Activated T-cell treated with anti-CD3 and anti-CD28 coated beads, Interleukin-2, amount 50 U/mL, for 48 hours (primary cell): ENCODE measurements at regions not wholly inside any gene's neighbourhood (a gene's known extent, or its start where the extent isn't known, plus 50 kb on each side); places are given as distances from the start of the nearest gene placed in this dataset.
A peak's percentile ranks its signal among the peaks of the same experiment; 100 is the strongest.

Experiments
- DNase-seq, 2 experiments: peaks; one replicate each; pipeline ENCODE4 v3.0.0-alpha.2; 2020

DNA sequence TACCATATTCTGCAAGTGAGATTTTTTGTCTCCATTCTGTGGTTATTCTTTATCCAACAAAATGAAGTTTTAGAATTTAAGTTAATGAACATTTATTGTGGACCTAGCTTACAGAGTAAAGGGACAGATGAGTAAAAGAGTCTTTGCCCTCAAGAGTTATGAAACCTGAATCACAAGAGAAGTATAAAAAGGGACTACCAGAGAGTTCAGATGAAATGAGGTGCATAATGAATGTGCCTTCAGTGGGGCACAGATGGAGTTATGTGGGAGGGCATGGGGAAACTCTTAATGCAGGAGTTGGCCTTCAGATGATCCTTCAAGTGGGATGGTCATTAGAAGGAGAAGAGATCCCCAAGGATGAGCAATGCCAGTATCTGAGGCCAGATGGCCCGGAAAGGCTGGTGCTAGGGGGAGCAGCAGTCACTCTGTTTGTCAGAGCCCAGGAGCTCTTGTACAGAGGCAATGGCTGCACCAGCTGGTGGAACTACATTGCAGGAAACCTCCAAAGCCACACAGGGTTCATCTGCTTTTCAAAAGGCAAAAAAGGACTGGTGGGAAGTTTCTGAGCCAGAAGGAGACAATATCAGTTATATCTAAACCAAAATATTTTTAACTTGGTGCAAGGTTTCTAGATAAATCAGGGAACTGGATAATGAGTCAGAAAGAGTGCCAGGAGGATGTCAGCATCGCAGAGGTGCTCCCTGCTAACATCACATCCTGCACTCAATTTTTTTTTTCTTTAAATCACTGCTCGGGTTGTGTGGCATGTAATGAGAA lies 162.0 kb downstream of the KLF6 start:
- peak; percentile 61 to 71 for DNase-seq

DNA sequence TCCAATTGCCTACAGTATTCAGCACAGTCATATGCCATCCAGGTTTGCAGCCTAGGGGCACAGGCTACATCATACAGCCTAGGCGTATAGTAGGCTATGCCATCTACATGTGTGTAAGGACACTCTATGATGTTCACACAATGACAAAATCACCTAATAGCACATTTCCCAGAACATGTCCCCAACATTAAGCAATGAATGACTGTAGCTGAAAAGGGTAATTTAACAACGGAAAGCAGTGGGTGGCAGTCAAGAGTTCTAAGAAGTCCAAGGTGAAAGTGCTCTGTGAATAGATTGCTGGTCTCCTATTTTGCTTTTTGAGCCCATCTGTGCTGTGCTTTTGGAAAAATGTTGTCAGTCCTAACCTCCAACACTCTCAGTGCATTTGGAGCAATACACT lies 162.6 kb downstream of the KLF6 start:
- peak; percentile 23 to 34 for DNase-seq

DNA sequence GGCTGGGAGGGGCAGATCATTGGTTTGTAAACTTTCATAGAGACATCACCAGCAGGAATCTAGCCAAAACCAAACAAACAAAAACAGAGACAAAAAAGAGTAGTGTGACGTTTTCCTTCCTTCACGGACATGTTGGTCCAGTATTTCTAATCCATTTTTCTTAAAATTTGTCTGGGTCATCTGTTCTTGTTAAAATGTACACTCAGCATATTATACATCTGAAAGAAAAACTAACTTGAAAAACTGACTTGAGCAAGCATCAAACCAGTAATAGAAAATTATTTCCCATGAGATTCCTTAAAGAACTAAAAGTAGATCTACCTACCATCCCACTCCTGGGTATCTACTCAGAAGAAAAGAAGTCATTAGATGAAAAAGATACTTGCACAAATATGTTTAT lies 164.2 kb downstream of the KLF6 start:
- no peak for DNase-seq

DNA sequence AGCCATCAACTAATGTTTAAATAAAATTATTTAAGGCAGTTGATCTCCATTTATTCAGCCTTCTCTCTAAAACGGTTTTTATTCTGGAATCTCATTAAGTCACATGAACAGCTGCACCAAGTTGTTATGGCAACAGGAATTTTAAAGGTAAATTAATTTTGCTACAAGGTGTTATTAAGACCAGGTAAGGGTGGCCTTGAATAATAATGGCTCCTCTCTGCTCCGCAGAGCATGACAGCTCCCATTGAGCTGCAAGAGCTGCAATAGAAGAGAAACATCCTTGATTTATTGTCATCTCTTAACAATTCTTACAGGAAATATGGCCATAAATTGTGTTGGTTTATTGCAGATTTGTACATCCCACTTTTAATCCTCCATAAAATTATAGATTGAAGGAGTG lies 165.8 kb downstream of the KLF6 start:
- DNase-seq, result no peak

DNA sequence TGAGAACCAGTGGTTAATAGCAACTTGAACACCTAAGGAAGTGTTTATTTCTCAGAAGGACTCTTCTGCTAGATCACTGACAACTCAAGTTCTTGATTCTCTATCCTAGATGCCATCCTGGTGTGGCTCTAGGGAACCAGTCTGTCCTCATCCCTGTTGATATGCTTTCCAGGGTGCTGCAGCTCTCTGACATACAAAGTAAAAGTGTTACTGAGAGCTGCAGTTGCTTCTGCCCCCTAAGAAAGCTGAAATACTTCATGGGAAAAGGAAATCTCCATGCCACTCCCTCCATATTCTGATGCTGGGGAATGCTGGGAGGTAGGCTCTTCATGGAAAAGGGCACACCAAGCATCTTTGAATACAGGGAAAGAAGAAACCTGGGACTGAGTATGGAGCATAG lies 168.1 kb downstream of the KLF6 start:
- no peak for DNase-seq

DNA sequence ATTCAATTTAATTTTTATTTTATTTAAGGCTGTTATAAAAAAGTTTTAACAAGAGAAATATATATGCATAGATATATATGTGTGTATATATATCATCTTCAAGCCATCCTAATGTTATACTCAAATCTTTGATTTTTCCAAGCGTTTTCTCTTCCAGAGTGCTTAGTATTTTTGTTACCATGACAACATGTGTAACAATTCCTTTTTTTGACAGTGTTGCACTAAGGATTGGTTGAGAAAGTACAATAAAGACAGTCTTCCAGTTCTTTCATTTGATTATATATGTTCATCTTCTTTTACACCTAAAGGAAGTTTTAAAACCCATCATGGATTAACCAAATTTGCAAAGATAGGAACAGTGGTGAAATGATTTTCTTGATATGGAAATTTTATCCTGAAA lies 171.7 kb downstream of the KLF6 start:
- DNase-seq, result no peak

DNA sequence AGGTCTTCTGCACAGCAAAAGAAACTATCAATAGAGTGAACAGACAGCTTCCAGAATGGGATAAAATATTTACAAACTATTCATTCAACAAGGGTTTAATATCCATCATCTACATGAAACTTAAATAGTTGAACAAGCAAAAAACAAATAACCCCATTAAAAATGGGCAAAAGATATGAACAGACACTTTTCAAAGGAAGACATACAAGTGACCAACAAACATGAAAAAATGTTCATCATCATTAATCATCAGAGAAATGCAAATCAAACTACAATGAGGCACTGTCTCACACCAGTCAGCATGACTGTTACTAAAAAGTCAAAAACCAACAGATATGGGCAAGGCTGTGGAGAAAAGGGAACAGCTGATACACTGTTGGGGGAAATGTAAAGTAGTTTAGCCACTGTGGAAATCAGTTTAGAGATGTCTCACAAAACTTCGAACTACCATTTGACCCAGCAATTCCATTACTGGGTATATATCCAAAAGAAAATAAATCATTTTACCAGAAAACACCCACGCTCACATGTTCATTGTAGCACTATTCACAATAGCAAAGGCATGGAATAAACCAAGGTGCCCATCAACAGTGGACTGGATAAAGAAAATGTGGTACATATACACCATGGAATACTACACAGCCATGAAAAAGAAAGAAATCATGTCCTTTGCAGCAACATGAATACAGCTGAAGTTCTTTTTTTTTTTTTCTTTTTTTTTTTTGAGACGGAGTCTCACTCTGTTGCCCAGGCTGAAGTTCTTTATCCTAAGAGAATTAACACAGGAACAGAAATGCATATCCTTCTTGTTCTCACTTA lies 172.6 kb downstream of the KLF6 start:
- DNase-seq, result no peak

DNA sequence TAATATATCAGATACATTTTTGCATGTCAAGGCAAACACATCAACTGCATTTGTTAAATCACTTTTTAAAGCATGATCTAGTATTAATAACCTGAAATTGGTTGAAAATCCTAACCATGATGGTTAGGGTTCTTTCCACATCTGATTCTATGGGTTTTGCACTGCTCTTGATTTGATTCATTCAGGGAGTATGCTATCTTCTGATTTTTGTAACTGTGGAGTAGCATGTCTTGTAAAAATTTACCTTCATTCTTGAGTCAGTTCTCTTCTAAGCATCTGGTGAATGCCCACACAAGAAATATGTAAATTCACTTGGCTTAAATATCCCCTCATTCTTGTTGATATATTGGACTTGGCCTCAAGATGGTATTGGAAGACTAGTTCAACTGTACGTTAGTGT lies 178.7 kb downstream of the KLF6 start:
- DNase-seq, result no peak

DNA sequence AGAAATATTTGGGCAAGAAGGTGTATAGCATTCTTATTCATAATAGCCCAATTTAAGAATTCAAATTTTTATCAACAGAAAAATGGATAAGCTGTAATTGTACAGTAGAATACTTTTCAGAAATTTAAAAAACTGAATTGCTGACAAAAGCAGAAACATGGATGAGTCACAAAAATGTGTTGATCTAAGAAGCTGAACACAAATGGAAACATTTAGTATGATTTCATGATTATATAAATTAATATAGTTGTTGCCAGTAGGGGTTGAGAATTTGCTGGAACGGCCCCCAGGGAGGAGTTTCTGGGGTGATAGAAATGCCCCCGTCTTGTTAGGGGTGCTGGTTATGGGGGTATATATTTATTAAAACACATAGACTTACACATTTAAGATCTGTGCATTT lies 179.1 kb downstream of the KLF6 start:
- DNase-seq, result peak in 1 of 2 experiments; percentile 25

DNA sequence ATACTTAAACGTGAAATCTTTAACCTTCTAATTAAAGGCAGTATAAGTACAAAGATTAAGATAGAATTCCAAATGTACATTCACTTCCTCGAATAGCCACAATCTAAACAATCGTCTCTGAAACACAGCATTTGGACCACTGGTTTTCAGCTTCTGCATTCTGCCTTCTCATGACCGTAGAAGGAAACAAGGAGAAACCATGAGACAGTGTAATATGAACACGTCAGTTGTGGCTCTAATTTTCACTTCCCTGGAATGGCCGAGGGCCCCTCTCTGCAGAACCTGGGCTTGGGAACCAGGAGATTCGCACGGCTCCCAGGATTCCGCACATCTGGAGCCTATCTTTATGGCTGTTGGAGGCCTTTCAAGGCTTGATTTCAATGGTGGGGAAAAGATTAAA lies 189.3 kb downstream of the KLF6 start:
- no peak for DNase-seq

DNA sequence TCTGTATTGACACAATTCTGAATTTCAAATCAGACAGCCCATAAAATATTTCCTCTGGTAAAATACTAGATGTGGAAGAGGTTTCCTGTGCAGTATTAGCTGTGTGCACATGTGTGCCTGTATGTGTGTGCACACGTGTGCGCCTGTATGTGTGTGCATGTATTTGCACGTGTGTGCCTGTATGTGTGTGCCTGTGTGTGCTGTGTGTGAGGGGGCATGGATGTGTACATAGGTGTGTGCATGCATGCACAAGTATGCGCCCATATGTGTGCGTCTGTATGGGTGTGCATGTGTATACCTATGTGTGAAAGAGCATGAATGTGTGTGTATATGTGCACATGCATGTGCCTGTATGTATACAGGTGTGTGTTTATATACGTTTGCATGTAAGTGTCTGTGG lies 191.4 kb downstream of the KLF6 start:
- no peak for DNase-seq

DNA sequence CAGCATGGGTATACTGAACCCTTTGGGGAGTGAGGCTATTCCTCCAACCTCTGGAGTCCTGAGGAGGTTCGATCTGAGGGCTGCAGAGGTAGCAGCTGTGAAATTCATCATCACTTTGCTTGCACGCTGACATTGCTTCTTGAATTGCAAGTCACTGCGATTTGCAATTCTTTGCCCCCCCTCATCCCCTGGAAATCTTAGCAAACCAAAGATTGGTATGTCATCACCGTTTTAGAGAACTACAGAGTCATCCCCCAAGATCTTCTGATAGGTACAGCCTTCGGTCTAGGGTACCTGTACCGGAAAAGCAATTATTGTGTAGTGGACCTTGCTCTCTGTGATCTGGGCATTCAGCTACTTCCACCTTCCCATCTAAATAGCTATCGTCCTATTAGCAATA lies 192.6 kb downstream of the KLF6 start:
- no peak for DNase-seq

DNA sequence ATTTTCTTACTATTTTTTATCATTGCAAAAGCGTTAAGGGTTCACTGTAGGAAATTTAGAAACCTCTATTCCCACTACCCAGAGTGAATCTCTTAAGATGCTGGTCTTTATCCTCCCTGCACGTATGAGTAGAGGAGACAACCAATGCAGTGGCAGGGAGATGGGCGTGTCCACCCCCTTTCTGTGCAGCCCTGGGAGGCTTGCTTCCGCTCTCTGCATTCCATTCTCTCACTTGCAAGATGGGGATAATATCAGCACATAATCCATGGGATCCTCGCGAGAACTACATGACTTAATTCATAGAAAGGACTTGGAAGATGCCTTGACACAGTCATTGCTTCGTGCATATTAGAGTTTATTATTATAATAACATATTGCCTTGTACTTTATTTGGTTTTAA lies 196.2 kb downstream of the KLF6 start:
- no peak for DNase-seq

DNA sequence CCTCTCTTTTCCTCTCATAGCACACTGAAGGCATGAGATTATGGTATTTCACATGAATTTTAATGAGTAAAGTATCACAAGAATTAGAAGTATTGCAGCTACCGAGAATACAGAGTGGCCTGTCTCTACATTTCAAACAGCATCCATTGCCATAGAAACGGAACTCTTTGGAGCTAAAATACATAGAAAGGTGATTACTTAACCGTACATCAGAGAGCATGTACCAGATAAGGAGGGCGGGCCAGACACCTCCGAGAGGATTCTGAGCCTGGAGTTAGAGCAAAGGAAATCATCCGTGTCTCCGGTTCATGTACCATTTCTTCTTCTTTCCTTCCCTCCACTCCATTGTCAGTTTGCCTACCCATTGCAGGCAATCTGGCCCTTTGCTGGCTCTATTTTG lies 196.7 kb downstream of the KLF6 start:
- no peak for DNase-seq

DNA sequence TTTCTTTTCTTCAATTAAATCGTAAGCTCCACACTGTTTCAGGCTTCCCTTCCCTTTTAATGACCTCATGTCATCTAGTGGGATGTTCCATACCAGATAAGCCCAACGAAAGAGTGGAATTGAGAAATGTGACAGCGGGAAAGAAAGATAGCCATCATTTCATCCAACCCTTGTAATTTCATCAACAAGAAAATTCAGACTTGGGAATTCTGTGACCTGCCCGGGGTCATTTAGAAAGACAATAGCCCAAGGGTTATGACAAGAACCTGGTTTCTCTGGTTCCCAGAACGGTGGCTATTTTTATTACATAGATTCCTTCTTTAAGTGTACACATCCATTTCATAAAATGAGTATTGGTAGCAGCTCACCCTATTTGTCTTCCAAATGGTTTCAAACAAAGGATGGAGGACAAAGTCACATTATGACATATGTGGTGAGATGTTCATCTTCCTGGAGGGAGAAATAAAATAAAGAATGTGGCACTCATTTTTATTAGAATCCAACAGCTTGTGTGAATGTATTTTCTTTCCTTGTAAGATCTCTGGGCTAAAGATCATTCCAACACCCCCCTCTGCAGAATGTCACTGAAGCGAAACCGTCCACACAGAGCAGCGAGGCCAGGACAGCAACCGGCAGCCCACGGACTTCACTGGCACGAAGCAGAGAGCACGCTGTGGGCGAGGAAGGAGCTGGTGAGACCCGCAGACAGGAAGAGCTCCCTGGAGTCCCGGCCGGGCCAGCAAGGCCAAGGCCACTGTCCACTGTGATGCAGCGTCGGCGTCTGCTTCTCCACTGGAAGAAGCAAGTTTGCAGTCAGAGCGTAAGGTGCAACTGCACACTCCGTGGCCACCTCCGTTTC lies 199.9 kb downstream of the KLF6 start:
- no peak for DNase-seq

DNA sequence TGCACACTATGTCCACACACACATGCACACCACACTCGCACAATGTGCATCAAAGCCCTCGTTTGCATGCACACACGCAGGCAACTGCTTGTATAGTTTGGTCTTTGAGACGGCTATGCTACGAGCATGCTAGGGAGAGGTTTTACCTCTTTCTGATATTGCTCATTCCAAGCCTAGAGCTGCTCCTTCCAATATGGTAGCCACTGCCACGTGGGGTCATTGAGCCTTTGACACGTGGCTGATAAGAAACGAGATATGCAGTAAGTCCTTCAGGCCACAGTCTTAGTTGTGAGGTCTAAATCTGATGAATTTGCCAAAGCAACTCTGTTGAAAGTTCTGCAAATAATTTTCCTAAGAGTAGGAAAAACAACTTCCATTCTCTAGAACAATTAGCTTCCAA lies 204.4 kb downstream of the KLF6 start:
- DNase-seq, result no peak

DNA sequence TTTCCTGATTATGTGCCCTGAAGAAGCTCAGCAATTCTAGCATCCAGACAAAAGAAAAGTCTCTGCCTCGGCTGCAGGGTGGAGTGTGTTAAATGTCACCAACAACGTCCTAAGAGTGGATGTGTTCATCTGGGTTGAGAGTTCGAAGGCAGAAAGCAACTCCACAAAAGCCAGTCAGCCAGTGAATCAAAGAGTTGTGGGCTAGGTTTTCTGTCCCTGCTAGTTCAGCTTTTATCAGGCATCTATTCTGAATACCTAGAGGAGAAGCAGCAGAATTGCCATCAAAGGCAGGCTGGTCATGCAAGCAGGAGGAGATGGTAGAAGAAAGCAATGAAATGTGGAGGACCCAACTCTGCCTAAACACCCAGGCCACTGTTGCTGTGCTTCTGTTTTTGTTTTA lies 205.2 kb downstream of the KLF6 start:
- no peak for DNase-seq

DNA sequence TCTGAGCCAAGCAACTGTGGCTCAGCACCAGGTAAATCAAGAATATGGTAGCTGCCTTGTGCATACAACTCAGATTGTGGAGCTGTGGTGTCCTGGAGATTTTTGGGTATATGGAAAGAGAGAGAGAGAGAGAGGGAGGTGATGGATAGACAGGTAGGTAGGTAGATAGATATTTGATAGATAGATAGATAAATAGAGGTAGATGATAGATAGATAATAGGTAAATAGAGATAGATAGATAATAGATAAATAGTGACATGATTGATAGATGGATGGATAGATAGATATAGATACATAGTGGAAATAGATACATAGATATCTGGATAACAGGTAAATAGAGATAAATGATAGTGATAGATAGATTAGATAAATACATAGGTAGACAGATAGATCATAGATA lies 206.3 kb downstream of the KLF6 start:
- no peak for DNase-seq

DNA sequence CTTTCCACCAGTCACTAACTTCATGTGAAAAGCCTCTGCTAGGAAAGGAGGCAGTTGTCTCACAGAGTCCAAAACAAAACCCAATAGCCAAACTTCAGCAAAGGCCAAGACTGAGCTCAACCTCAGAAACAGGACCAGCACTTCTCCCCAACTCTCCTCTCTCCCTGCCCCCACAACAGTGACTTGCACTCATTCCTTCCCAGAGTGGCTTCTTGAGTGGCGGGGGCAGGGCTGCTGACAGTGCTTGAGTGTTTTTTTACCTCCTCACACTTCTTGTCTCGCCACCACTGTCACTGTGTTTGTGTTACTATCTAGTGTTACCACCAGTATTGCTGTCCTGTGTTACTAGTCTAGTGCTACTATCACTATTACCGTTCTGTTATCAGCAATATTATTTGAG lies 206.8 kb downstream of the KLF6 start:
- no peak for DNase-seq

DNA sequence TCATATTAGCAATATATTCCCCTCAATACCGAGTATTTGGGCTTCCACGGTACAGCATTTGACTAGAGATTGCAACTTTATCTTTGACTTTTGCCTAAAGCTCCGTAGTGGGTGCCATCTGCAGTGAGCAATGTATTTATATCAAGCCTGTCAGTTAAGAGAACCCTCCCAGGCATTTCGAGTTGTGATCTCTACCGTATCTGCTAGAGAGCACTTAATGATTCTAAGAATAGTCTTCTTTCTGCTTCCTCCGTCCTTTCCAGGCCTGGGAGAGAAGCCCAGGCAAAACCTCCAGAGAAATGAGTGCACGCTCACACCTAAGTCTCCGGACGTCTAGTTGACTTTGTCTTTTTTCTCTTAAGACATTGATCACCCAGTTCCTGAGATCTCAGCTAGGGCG lies 210.6 kb downstream of the KLF6 start:
- no peak for DNase-seq

DNA sequence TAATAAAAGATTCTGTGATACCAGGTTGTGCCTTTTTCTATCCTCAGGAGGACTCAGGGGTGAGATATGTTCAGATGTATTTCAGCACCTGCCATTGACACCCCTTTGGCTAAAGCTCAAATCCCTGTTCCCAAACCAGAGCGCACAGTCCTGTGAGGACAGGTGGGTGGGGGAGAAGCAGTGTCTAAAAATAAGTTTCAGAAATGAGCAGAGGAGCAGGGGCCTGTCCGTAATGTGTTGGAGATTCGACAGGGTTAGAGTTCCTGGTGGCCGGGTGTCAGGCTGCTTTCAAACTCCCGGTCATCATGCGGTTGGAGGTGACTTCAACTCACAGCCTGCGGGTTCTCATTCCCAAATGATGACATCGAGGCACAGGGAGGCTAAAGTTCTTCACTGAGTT lies 211.5 kb downstream of the KLF6 start:
- no peak for DNase-seq

DNA sequence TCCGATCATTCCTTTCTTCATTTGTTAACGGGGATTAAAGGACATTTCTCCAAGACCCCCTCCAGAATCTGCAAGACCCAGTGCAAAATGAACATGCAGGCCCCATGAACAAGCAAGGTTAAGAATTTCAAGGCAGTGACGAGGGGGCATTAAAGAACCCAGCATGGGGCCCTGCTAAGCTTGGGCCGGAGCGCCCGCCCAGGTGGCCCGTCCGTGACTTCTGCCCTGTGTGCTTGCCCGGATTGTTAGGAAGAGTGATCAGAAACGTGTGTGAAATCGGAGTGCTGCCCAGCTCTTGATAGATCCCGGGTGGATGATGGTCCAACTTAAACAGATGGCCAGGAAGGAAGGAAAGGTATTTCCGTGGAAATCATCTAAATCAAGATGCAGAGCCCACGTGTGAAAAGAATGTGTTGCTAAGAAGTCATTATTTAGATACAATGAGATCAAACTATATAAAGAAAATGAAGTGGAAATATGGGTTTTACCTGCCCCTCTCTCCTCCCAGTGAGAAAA lies 213.6 kb downstream of the KLF6 start:
- DNase-seq, result no peak

DNA sequence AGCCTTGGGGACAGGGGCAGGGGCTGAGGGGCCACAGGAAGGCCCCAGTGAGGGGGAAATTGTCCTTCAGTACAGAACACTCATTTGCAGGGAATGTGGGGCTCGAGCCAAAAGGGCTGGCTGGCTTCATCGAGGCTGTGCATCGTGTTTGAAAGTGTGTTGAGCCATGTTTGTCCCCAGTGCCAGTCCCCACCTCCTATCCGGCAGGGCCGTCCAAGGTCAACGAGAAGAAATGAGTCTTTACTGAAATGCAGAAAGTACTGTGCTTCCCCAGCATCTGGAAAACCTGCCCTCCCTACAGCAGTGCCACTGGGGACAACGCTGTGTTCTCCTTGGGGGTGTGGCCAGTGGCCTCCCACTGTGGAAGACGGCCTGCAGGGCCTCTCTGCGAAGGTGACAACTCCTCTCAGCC lies 214.1 kb downstream of the KLF6 start:
- no peak for DNase-seq
